ENCODE measurements at regions not wholly inside any gene's neighbourhood (a gene's known extent, or its start where the extent isn't known, plus 50 kb on each side); places are given as distances from the start of the nearest gene placed in this dataset.

- H3K4me1 ChIP-seq (ENCODE audit: control insufficient read depth, insufficient read depth, low read length): peaks cover 11% of the 10 kb centered on the region
- H3K9me3 ChIP-seq (ENCODE audit: control insufficient read depth, insufficient read depth, low read length): no peaks in the 10 kb centered on the region
- H3K36me3 ChIP-seq (ENCODE audit: control insufficient read depth, insufficient read depth, low read length): no peaks in the 10 kb centered on the region
- no peaks in the 10 kb centered on the region for H3K27me3 ChIP-seq (ENCODE audit: control insufficient read depth, insufficient read depth, low read length)
- H3K27ac ChIP-seq (ENCODE audit: low read depth, low read length): no peak overlapping the region
- H3K9ac ChIP-seq (ENCODE audit: low read depth, low read length): no peak overlapping the region
- H3K4me3 ChIP-seq (ENCODE audit: low read depth, low read length): no peak overlapping the region
Observed at GRCh38 chr2:22879009-22879863, 505.7 kb upstream of the KLHL29 start.

- Histone ChIP-seq H3K36me3 (ENCODE audit: control insufficient read depth, insufficient read depth, low read length) (no peaks in the 10 kb centered on the region), H3K27ac (ENCODE audit: low read depth, low read length) (no peak overlapping the region), H3K4me1 (ENCODE audit: control insufficient read depth, insufficient read depth, low read length) (peaks cover 17% of the 10 kb centered on the region), H3K27me3 (ENCODE audit: control insufficient read depth, insufficient read depth, low read length) (no peaks in the 10 kb centered on the region), H3K9ac (ENCODE audit: low read depth, low read length) (no peak overlapping the region), H3K4me3 (ENCODE audit: low read depth, low read length) (no peak overlapping the region), H3K9me3 (ENCODE audit: control insufficient read depth, insufficient read depth, low read length) (no peaks in the 10 kb centered on the region)
Observed at GRCh38 chr2:22880161-22880560, 504.8 kb upstream of the KLHL29 start.

GRCh38 chr2:22882011-22882410, 503.0 kb upstream of the KLHL29 start:
- H3K4me3 ChIP-seq (ENCODE audit: low read depth, low read length): no peak overlapping the region
- no peak overlapping the region for H3K9ac ChIP-seq (ENCODE audit: low read depth, low read length)
- H3K27me3 ChIP-seq (ENCODE audit: control insufficient read depth, insufficient read depth, low read length): no peaks in the 10 kb centered on the region
- no peaks in the 10 kb centered on the region for H3K36me3 ChIP-seq (ENCODE audit: control insufficient read depth, insufficient read depth, low read length)
- H3K4me1 ChIP-seq (ENCODE audit: control insufficient read depth, insufficient read depth, low read length): peaks cover 28% of the 10 kb centered on the region
- no peak overlapping the region for H3K27ac ChIP-seq (ENCODE audit: low read depth, low read length)
- H3K9me3 ChIP-seq (ENCODE audit: control insufficient read depth, insufficient read depth, low read length): no peaks in the 10 kb centered on the region

- Histone ChIP-seq H3K4me1 (ENCODE audit: control insufficient read depth, insufficient read depth, low read length) (peaks cover 28% of the 10 kb centered on the region), H3K9ac (ENCODE audit: low read depth, low read length) (no peak overlapping the region), H3K27me3 (ENCODE audit: control insufficient read depth, insufficient read depth, low read length) (no peaks in the 10 kb centered on the region), H3K27ac (ENCODE audit: low read depth, low read length) (no peak overlapping the region), H3K36me3 (ENCODE audit: control insufficient read depth, insufficient read depth, low read length) (no peaks in the 10 kb centered on the region), H3K4me3 (ENCODE audit: low read depth, low read length) (no peak overlapping the region), H3K9me3 (ENCODE audit: control insufficient read depth, insufficient read depth, low read length) (no peaks in the 10 kb centered on the region)
Observed at GRCh38 chr2:22882643-22883042, 502.3 kb upstream of the KLHL29 start.

GRCh38 chr2:22883054-22883453, 501.9 kb upstream of the KLHL29 start:
- H3K4me3 ChIP-seq (ENCODE audit: low read depth, low read length): no peak overlapping the region
- H3K27ac ChIP-seq (ENCODE audit: low read depth, low read length): no peak overlapping the region
- H3K27me3 ChIP-seq (ENCODE audit: control insufficient read depth, insufficient read depth, low read length): no peaks in the 10 kb centered on the region
- H3K36me3 ChIP-seq (ENCODE audit: control insufficient read depth, insufficient read depth, low read length): no peaks in the 10 kb centered on the region
- H3K9ac ChIP-seq (ENCODE audit: low read depth, low read length): no peak overlapping the region
- peaks cover 28% of the 10 kb centered on the region for H3K4me1 ChIP-seq (ENCODE audit: control insufficient read depth, insufficient read depth, low read length)
- H3K9me3 ChIP-seq (ENCODE audit: control insufficient read depth, insufficient read depth, low read length): no peaks in the 10 kb centered on the region

GRCh38 chr2:22885245-22885644, 499.7 kb upstream of the KLHL29 start:
- Histone ChIP-seq H3K27ac (ENCODE audit: low read depth, low read length) (peak overlapping the region; percentile 59), H3K27me3 (ENCODE audit: control insufficient read depth, insufficient read depth, low read length) (no peaks in the 10 kb centered on the region), H3K9me3 (ENCODE audit: control insufficient read depth, insufficient read depth, low read length) (no peaks in the 10 kb centered on the region), H3K36me3 (ENCODE audit: control insufficient read depth, insufficient read depth, low read length) (no peaks in the 10 kb centered on the region), H3K9ac (ENCODE audit: low read depth, low read length) (no peak overlapping the region), H3K4me1 (ENCODE audit: control insufficient read depth, insufficient read depth, low read length) (peaks cover 28% of the 10 kb centered on the region), H3K4me3 (ENCODE audit: low read depth, low read length) (no peak overlapping the region)

GRCh38 chr2:22887426-22887825, 497.6 kb upstream of the KLHL29 start:
- Histone ChIP-seq H3K27ac (ENCODE audit: low read depth, low read length) (no peak overlapping the region), H3K4me1 (ENCODE audit: control insufficient read depth, insufficient read depth, low read length) (peaks cover 26% of the 10 kb centered on the region)

GRCh38 chr2:22887845-22888244, 497.1 kb upstream of the KLHL29 start:
- no peak overlapping the region for H3K27ac ChIP-seq (ENCODE audit: low read depth, low read length)
- no peaks in the 10 kb centered on the region for H3K9me3 ChIP-seq (ENCODE audit: control insufficient read depth, insufficient read depth, low read length)
- no peaks in the 10 kb centered on the region for H3K27me3 ChIP-seq (ENCODE audit: control insufficient read depth, insufficient read depth, low read length)
- peaks cover 22% of the 10 kb centered on the region for H3K4me1 ChIP-seq (ENCODE audit: control insufficient read depth, insufficient read depth, low read length)
- H3K36me3 ChIP-seq (ENCODE audit: control insufficient read depth, insufficient read depth, low read length): no peaks in the 10 kb centered on the region
- H3K4me3 ChIP-seq (ENCODE audit: low read depth, low read length): no peak overlapping the region
- H3K9ac ChIP-seq (ENCODE audit: low read depth, low read length): no peak overlapping the region

More at GRCh38 chr2:22887426-22887825, 497.6 kb upstream of the KLHL29 start:
- no peaks in the 10 kb centered on the region for H3K9me3 ChIP-seq (ENCODE audit: control insufficient read depth, insufficient read depth, low read length)
- no peaks in the 10 kb centered on the region for H3K36me3 ChIP-seq (ENCODE audit: control insufficient read depth, insufficient read depth, low read length)
- H3K27me3 ChIP-seq (ENCODE audit: control insufficient read depth, insufficient read depth, low read length): no peaks in the 10 kb centered on the region
- H3K9ac ChIP-seq (ENCODE audit: low read depth, low read length): no peak overlapping the region
- H3K4me3 ChIP-seq (ENCODE audit: low read depth, low read length): no peak overlapping the region

- H3K27me3 ChIP-seq (ENCODE audit: control insufficient read depth, insufficient read depth, low read length): no peaks in the 10 kb centered on the region
- no peaks in the 10 kb centered on the region for H3K36me3 ChIP-seq (ENCODE audit: control insufficient read depth, insufficient read depth, low read length)
- no peak overlapping the region for H3K27ac ChIP-seq (ENCODE audit: low read depth, low read length)
- H3K4me1 ChIP-seq (ENCODE audit: control insufficient read depth, insufficient read depth, low read length): peaks cover 11% of the 10 kb centered on the region
- no peaks in the 10 kb centered on the region for H3K9me3 ChIP-seq (ENCODE audit: control insufficient read depth, insufficient read depth, low read length)
- H3K9ac ChIP-seq (ENCODE audit: low read depth, low read length): no peak overlapping the region
- no peak overlapping the region for H3K4me3 ChIP-seq (ENCODE audit: low read depth, low read length)
Observed at GRCh38 chr2:22890132-22890531, 494.8 kb upstream of the KLHL29 start.

GRCh38 chr2:22893761-22894517, 491.0 kb upstream of the KLHL29 start:
- Histone ChIP-seq H3K4me1 (ENCODE audit: control insufficient read depth, insufficient read depth, low read length) (no peaks in the 10 kb centered on the region), H3K9me3 (ENCODE audit: control insufficient read depth, insufficient read depth, low read length) (no peaks in the 10 kb centered on the region), H3K27me3 (ENCODE audit: control insufficient read depth, insufficient read depth, low read length) (no peaks in the 10 kb centered on the region), H3K9ac (ENCODE audit: low read depth, low read length) (no peak overlapping the region), H3K27ac (ENCODE audit: low read depth, low read length) (no peak overlapping the region), H3K36me3 (ENCODE audit: control insufficient read depth, insufficient read depth, low read length) (no peaks in the 10 kb centered on the region), H3K4me3 (ENCODE audit: low read depth, low read length) (no peak overlapping the region)

- no peaks in the 10 kb centered on the region for H3K27me3 ChIP-seq (ENCODE audit: control insufficient read depth, insufficient read depth, low read length)
- no peaks in the 10 kb centered on the region for H3K9me3 ChIP-seq (ENCODE audit: control insufficient read depth, insufficient read depth, low read length)
- no peak overlapping the region for H3K9ac ChIP-seq (ENCODE audit: low read depth, low read length)
- H3K4me1 ChIP-seq (ENCODE audit: control insufficient read depth, insufficient read depth, low read length): no peaks in the 10 kb centered on the region
- no peaks in the 10 kb centered on the region for H3K36me3 ChIP-seq (ENCODE audit: control insufficient read depth, insufficient read depth, low read length)
- H3K4me3 ChIP-seq (ENCODE audit: low read depth, low read length): no peak overlapping the region
- no peak overlapping the region for H3K27ac ChIP-seq (ENCODE audit: low read depth, low read length)
Observed at GRCh38 chr2:22894761-22895160, 490.2 kb upstream of the KLHL29 start.

Data from HUES48 (cell line).